Ascending aorta (tissue), 2 donors: ENCODE measurements at regions not wholly inside any gene's neighbourhood (a gene's known extent, or its start where the extent isn't known, plus 50 kb on each side); places are given as distances from the start of the nearest gene placed in this dataset.

ENCODE experiments used
- DNase-seq, 2 donors: peaks; one replicate each; pipeline ENCODE4 v3.0.0-alpha.2; 2019; ENCODE audit warnings: low spot score in 2 of 2
- H3K27ac ChIP-seq, 2 donors: fragments of 200-600 bp; sonication (generic); one replicate each; pipeline ENCODE4 v1.5.1; 2016 to 2017; ENCODE audit warnings: mild to moderate bottlenecking in 1 of 2
- H3K27me3 ChIP-seq: fragments of 200-600 bp; sonication (generic); one replicate; pipeline ENCODE4 v1.5.1; 2017
- H3K36me3 ChIP-seq, 2 donors: fragments of 200-600 bp; sonication (generic); one replicate each; pipeline ENCODE4 v1.5.1; 2016
- H3K4me1 ChIP-seq, 2 donors: fragments of 200-600 bp; sonication (generic); one replicate each; pipeline ENCODE4 v1.5.1; 2016 to 2017; ENCODE audit warnings: mild to moderate bottlenecking in 1 of 2
- H3K4me3 ChIP-seq, 2 donors: fragments of 200-600 bp; sonication (generic); one replicate each; pipeline ENCODE4 v1.5.1; 2016 to 2017; ENCODE audit warnings: mild to moderate bottlenecking in 1 of 2
- H3K9me3 ChIP-seq, 2 donors: fragments of 200-600 bp; sonication (generic); one replicate each; pipeline ENCODE4 v1.5.1; 2016
- CTCF ChIP-seq, 3 experiments: fragments of 200-600 bp in 2 of 3; fragments of 450-650 bp in 1 of 3; sonication (generic) in 2 of 3; IDR thresholded peaks; one replicate each; pipeline ENCODE4 v1.5.1; 2016 to 2019; ENCODE audit warnings: antibody characterized with exemption in 3 of 3, mild to moderate bottlenecking in 1 of 3, moderate library complexity in 1 of 3
- intact Hi-C: fragments of 100-400 bp; cut with DNase I; formaldehyde crosslinking; loops from one replicate; pipeline ENCODE4 v1.15.1; 2023

DNA sequence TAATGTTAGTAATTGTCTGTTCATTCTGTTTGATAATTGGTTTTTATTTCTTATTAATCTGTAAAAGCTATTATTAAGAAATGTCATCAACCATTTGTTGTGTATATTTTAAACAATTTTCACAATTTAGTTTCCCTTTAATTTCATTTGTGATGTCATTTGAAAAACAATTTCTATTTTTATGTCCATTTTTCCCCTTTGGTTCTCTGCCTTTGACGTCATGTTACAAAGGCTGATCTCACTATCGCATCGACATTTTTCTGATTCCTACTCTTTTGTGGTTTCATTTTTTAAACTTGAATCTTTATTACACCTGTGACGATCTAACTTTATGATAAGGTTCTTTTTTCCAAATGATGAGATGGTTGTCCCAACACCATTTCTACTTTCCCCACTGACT is 191.0 kb upstream of the ZNF507 start:
- H3K9me3 ChIP-seq, result no peaks in the 10 kb centered on the region
- no peaks in the 10 kb centered on the region for H3K4me1 ChIP-seq
- DNase-seq, result no peak
- intact Hi-C loops, result no loop called here
- H3K27ac ChIP-seq, result no peak overlapping the region
- H3K27me3 ChIP-seq, result no peaks in the 10 kb centered on the region
- no peaks in the 10 kb centered on the region for H3K36me3 ChIP-seq
- TF ChIP-seq CTCF (IDR thresholded peaks at IDR 0.05), result no peak
- H3K4me3 ChIP-seq, result no peak overlapping the region

GRCh38 chr19:32164384-32164992 is 180.9 kb upstream of the ZNF507 start:
- no peaks in the 10 kb centered on the region for H3K27me3 ChIP-seq
- no peak overlapping the region for H3K4me3 ChIP-seq
- no peaks in the 10 kb centered on the region for H3K36me3 ChIP-seq
- H3K4me1 ChIP-seq, result no peaks in the 10 kb centered on the region
- intact Hi-C loops, result no loop called here
- DNase-seq, result no peak
- no peaks in the 10 kb centered on the region for H3K9me3 ChIP-seq
- no peak for TF ChIP-seq CTCF (IDR thresholded peaks at IDR 0.05)
- H3K27ac ChIP-seq, result no peak overlapping the region

DNA sequence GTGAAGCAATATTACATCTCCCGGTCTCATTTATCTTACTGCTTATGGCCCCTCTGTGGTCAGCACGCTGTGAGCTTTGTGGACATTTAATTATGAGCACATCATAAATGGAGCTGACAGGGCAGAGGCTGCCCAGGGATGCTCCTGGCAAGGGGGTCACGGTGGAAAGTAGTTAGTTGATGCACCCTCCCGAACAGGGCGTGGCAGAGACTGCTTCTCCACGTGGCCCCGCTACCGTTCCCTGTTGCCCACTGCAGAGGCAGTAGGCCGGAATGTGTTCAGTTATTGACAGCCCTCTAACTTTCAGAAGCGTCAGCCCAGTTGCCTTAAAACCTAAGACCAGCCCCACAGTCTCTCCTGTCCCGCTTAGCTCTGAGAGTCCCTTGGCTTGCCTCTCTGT is 180.3 kb upstream of the ZNF507 start:
- Histone ChIP-seq H3K4me3 (no peak overlapping the region), H3K27ac (no peak overlapping the region), H3K4me1 (no peaks in the 10 kb centered on the region), H3K27me3 (no peaks in the 10 kb centered on the region), H3K9me3 (no peaks in the 10 kb centered on the region), H3K36me3 (no peaks in the 10 kb centered on the region)
- TF ChIP-seq CTCF (IDR thresholded peaks at IDR 0.05), result no peak
- intact Hi-C loops, result no loop called here
- DNase-seq, result no peak

- no peak for TF ChIP-seq CTCF (IDR thresholded peaks at IDR 0.05)
- no peaks in the 10 kb centered on the region for H3K4me1 ChIP-seq
- H3K9me3 ChIP-seq, result no peaks in the 10 kb centered on the region
- intact Hi-C loops, result no loop called here
- H3K27ac ChIP-seq, result no peak overlapping the region
- DNase-seq, result no peak
- H3K36me3 ChIP-seq, result no peaks in the 10 kb centered on the region
- no peaks in the 10 kb centered on the region for H3K27me3 ChIP-seq
- H3K4me3 ChIP-seq, result no peak overlapping the region
Observed at GRCh38 chr19:32165750-32166149, 179.7 kb upstream of the ZNF507 start.

- no peak overlapping the region for H3K4me3 ChIP-seq
- TF ChIP-seq CTCF (IDR thresholded peaks at IDR 0.05), result no peak
- no peaks in the 10 kb centered on the region for H3K27me3 ChIP-seq
- H3K36me3 ChIP-seq, result no peaks in the 10 kb centered on the region
- no peak for DNase-seq
- intact Hi-C loops, result no loop called here
- H3K27ac ChIP-seq, result no peak overlapping the region
- H3K4me1 ChIP-seq, result no peaks in the 10 kb centered on the region
- H3K9me3 ChIP-seq, result no peaks in the 10 kb centered on the region
Observed at GRCh38 chr19:32166238-32166637, 179.2 kb upstream of the ZNF507 start.

- intact Hi-C loops, result no loop called here
- Histone ChIP-seq H3K4me1 (no peaks in the 10 kb centered on the region), H3K36me3 (no peaks in the 10 kb centered on the region), H3K4me3 (no peak overlapping the region), H3K27ac (no peak overlapping the region), H3K27me3 (no peaks in the 10 kb centered on the region), H3K9me3 (no peaks in the 10 kb centered on the region)
- no peak for TF ChIP-seq CTCF (IDR thresholded peaks at IDR 0.05)
- DNase-seq, result no peak
Observed at GRCh38 chr19:32168111-32168510, 177.3 kb upstream of the ZNF507 start.
